DMS 273 (cell line): ENCODE measurements at regions not wholly inside any gene's neighbourhood (a gene's known extent, or its start where the extent isn't known, plus 50 kb on each side); places are given as distances from the start of the nearest gene placed in this dataset.
"Not testable (repeated sequence)": the region's sequence is repeated elsewhere in the genome, so short reads cannot be mapped to it uniquely, and the experiment has no call there.

Experiments used
- DNase-seq: peaks from one replicate; lab custom pipeline; 2025; ENCODE audit not compliant: unreplicated experiment; lab: John Stamatoyannopoulos, UW

GRCh38 chr2:224155371-224155770, 116.3 kb upstream of the SERPINE2 start:
- no peak for DNase-seq

- DNase-seq = no peak
Measured at GRCh38 chr2:224151680-224152310, 112.7 kb upstream of the SERPINE2 start.

GRCh38 chr2:224151161-224151560, 112.1 kb upstream of the SERPINE2 start:
- DNase-seq = no peak

- DNase-seq = not testable (repeated sequence)
Measured at GRCh38 chr2:224148058-224148457, 109.0 kb upstream of the SERPINE2 start.

GRCh38 chr2:224147174-224147573, 108.1 kb upstream of the SERPINE2 start:
- DNase-seq = no peak

- no peak for DNase-seq
Measured at GRCh38 chr2:224146356-224147160, 107.5 kb upstream of the SERPINE2 start.

- no peak for DNase-seq
Measured at GRCh38 chr2:224145751-224146355, 106.8 kb upstream of the SERPINE2 start.

GRCh38 chr2:224143526-224143925, 104.4 kb upstream of the SERPINE2 start:
- DNase-seq = no peak

GRCh38 chr2:224142397-224143312, 103.6 kb upstream of the SERPINE2 start:
- no peak for DNase-seq

GRCh38 chr2:224141304-224141703, 102.2 kb upstream of the SERPINE2 start:
- DNase-seq = no peak

GRCh38 chr2:224137208-224137607, 98.1 kb upstream of the SERPINE2 start:
- DNase-seq = no peak

- DNase-seq = no peak
Measured at GRCh38 chr2:224136396-224136795, 97.3 kb upstream of the SERPINE2 start.

- DNase-seq = no peak
Measured at GRCh38 chr2:224135881-224136280, 96.8 kb upstream of the SERPINE2 start.

- no peak for DNase-seq
Measured at GRCh38 chr2:224134003-224134734, 95.1 kb upstream of the SERPINE2 start.

- DNase-seq = no peak
Measured at GRCh38 chr2:224133387-224133786, 94.3 kb upstream of the SERPINE2 start.

- no peak for DNase-seq
Measured at GRCh38 chr2:224127871-224128501, 88.9 kb upstream of the SERPINE2 start.

GRCh38 chr2:224126440-224126839, 87.4 kb upstream of the SERPINE2 start:
- no peak for DNase-seq

GRCh38 chr2:224126003-224126402, 86.9 kb upstream of the SERPINE2 start:
- no peak for DNase-seq

- no peak for DNase-seq
Measured at GRCh38 chr2:224122542-224122941, 83.5 kb upstream of the SERPINE2 start.
